GM18508 (cell line): ENCODE measurements at regions not wholly inside any gene's neighbourhood (a gene's known extent, or its start where the extent isn't known, plus 50 kb on each side); places are given as distances from the start of the nearest gene placed in this dataset.

Source experiments
- ATAC-seq: cut with Tn5 transposase; IDR thresholded peaks from one replicate; pipeline ENCODE4 v1.9.1; 2021; ENCODE audit warnings: moderate number of reproducible peaks; ENCODE audit not compliant: insufficient read depth, unreplicated experiment

DNA sequence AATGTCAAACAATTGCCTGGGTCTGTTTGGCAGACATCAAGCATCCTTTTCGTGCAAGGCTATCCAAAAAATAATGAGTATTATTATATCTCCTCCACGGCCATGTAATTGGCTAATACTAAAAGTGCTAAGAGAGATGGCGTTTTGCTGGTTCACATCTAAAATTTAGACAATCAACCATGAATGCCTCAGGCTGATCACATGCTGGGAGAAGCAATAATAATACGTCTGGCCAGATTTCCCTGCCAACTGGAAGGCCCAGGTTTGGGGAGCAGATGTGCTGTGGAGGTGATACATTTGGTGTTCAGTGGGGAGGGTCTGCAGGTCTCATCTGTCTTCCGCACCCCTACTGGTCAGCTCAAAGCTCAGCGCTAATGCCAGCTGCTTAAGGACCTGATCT is 60.3 kb upstream of the CREB1 start:
- no peak for ATAC-seq

DNA sequence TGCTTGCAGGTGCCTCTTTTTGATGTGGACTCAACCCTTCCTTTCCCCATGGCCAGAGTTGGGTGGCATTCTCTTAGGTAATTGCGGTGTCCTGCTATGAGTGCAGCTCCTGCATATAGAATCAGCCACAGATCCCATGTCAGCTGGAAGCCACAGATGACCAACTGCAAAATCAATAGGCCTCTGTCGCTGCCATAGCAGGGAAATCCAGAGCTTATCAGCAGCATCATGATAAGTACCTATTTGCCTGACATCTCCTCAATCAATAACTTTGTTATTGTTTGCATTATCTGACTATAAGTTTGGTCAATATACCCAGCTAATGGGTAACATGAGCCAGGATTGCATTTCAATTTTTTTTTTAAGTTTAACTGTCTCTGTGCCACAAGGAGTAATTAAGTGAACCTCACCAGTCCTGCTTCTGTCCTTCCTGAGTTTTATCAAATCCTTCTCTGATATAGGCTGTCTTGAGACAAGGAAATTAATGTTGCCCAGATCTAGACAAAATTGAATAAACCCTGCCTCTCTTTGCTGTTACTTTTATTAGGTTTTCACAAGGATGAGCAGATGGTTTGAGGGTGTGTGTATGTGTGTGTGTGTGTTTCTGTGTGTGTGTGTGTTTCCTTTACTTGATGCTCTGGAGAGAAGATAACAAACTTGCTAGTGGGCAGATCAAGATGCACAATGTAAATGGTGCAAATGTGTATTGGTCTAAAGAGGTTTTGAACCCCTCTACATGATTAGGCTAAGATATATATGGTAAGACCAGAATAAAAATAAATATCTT is 59.6 kb upstream of the CREB1 start:
- ATAC-seq: no peak

DNA sequence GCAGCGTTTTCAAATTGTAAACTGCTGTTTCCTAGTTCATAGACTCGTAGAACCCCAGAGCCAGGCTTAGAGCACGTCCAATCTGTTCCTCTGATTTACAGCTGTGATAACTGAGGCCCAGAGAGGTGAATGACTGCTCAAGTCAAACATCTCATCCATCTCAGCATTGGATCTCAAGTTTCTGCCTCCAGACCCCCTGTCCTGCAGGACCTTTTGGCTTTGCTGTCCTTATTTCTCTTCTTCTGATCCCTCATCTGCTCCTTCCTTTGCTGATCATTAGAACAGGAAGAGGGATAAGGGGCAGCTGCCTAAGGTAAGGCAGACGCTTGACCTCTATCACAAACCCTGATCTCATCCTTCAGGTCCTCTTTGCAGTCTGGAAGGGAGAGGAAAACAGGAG is 58.5 kb upstream of the CREB1 start:
- ATAC-seq: no peak

DNA sequence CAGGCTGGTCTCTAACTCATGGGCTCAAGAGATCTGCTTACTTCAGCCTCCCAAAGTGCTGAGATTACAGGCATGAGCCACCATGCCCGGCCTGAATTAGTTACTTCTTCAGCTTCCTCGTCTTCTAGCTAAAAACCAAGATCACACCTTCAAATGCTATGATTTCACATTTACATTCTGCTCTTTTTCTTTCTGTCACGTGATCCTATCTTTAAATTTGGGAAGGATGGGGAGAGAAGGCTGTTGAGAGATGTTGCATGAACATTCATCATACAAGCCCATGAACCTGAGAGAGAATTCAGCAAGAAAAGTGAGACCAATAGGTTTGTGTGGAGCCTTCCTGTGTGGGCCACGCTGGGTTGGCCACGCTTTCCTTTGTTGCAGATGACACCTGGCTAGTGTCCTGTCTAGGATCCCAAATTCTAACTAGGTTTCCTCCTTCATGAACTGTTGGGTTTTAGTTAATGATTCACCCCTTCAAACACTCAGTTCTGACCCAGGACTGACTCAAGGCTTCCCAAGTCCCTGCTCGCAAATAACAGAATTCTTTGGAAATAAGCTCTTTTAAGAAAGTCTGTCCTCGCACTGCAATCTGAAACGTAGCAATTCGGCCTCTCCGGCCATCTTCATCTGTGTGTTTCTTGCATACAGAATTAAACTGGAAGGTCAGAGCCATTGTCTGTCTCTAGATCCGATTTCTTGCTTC is 57.3 kb upstream of the CREB1 start:
- ATAC-seq: no peak

DNA sequence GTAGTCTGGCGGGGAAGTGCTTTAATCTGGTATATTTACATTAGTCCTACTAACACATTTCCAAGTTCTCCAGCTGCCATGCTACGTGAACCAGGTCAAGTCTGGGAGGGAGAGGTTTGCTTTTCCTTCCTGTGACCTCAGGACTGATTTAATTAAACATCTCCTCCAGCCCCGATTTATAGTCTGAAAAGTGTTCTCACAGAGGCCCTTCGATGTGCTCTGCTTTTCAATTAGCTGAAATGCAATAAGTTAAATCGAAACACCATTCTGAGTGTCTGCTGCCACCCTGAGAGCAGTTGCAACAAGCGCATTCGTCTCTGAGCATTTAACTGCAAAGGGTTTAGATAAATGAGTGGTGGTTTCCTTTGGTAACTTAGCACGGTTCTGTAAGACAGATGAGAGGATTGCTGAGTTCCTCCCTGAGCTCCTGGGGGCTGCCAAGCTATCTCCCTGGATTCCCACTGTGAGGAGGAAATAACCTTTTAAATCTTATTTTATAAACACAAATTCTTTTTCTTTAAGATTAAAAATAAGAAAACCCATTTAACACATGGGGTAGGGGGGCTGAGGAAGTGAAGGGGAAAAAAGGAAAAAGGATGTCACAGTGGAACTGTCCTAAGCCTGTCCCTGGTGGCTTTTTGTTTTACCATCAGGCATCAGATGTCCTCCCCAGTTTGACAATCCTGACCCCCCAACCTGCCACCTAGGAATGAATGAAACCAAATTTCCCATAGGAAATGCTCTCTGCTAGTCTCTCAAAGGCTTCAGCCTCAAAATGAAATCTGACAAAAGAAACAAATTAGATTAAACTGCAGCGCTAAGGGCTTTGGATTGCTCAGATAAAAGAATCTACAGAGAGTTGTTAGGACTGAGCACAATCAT is 56.5 kb upstream of the CREB1 start:
- no peak for ATAC-seq

DNA sequence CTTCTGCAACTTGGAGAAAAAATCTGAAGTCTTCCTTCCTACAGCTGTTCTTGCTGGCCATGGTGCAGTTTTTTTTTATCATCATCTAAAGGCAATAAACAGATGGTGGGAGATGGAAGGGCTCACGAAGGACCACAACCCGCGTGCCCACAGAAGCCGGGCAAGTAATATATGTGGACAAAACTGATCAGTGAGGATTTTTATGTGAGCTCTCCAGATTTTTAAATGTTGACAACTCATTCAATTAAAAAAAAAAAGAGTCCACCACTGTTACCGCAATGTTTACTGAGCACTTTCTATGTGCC is 55.9 kb upstream of the CREB1 start:
- no peak for ATAC-seq

DNA sequence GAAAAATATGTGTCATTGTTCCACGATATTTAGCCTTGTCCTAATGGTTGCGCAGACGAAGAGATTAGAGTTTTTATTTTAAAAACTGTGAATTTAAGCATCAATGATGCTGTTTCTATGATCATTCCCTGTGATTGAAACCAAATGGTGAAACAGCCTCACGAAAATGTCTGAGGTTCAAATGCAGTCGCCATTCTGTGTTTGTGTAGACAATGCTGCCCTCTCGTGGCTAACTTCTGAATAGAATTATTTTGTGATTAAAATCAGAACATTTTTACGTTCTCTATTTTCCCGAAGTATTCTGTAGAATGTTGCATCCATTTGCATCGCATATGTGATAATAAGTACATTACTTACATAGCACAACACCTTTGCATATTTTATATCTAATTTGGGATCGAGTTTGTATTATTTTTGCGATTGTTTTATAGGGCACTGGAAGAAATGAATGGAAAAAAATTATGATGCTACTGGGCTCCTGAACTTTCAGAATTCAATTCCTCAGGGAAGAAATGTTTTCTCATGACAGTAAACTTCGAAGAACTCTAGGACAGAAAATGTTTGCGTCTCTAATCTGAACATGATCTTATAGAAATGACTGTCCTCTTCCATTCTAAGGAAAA is 54.8 kb upstream of the CREB1 start:
- ATAC-seq: no peak

DNA sequence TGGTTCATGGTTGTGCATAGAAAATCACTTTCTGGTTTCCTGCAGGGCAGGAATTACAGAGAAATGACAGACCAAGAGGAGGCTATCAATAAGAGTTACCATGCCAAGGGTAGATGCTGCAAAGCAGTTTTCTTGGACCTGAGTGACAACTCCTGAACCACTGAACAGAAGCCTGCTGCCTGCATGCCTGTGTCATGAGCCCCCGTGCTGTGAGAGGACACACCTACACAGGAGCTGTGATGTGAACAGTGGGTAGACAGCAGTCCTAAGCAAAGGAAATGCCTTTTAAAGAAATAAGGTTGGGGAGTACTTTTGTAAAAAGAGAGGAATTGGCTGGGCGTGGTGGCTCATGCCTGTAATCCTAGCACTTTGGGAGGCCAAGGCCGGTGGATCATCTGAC is 54.2 kb upstream of the CREB1 start:
- no peak for ATAC-seq

DNA sequence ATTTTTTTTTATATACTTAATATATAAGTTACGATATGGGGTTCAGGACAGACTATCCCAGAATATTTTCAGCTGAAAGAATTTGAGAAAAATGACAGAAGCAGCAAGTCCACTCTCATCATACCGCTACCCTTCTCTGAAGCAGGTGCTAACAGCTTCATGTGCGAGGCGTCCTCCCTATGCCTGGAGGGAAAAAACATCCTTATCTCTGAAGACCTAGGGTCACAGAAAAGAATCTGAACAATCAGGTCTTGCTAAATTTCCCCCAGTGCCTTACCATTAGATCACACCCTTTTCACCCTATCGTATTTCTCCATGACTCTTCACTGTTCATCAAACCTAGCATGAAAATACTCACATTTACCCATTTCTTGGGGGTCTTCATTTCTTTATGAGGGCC is 51.9 kb upstream of the CREB1 start:
- no peak for ATAC-seq

DNA sequence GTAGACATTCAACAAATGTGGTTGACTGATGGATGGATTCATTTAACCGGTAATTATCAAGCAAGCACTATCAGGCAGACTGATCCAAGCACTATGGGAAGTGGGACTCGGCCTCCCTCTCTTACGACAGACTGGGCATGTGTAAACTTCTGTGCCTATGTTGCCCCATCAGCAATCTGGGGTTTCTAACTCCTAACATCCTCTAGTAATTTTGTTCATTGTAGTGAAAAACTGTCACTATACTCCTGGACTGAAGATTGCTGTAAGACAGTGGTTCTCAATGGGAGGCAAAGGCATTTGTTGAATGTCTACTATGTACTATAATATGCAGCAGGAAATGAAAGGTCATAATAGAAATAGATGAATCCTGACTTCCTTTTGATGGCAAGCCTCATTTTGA is 51.2 kb upstream of the CREB1 start:
- ATAC-seq: no peak

DNA sequence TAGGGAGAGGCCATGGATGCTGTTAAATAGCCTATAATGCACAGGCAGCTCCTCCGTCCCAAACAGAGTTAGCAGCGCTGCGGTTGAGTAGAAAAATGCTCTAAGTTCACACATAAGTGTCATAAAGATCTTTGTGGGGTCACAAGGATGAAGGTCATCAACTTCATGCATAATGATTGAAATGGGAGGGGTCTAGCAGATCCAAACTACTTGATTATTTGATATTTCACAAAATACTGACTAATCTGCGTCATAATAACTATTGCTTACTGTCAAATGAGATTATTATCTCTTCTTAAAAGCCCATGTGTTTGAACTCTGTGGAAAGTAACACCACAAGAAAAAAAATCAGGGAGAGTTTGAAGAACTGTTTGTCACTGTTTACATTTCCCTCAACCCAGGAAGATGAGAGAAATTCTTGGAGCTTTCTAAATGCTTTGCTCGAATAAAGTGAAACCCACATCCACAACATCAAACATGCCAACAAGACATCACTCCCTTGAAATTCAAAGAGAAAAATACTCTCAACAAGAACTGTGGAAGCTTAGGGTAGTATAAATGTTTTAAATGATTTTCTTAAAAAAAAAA is 50.5 kb upstream of the CREB1 start:
- ATAC-seq: no peak
